Right forelimb (tissue), 1 donor: ENCODE measurements at regions not wholly inside any gene's neighbourhood (a gene's known extent, or its start where the extent isn't known, plus 50 kb on each side); places are given as distances from the start of the nearest gene placed in this dataset.

Experiments
- DNase-seq: peaks from one replicate; pipeline ENCODE4 v3.0.0-alpha.2; 2018

GRCh38 chr18:27825689-27826088, 351.2 kb downstream of the CDH2 start:
- no peak for DNase-seq

GRCh38 chr18:27824841-27825681, 351.9 kb downstream of the CDH2 start:
- DNase-seq: no peak

- DNase-seq: no peak
Observed at GRCh38 chr18:27824275-27824674, 352.7 kb downstream of the CDH2 start.

- DNase-seq: no peak
Observed at GRCh38 chr18:27823053-27823452, 353.9 kb downstream of the CDH2 start.

- DNase-seq: no peak
Observed at GRCh38 chr18:27808683-27809082, 368.2 kb downstream of the CDH2 start.

DNA sequence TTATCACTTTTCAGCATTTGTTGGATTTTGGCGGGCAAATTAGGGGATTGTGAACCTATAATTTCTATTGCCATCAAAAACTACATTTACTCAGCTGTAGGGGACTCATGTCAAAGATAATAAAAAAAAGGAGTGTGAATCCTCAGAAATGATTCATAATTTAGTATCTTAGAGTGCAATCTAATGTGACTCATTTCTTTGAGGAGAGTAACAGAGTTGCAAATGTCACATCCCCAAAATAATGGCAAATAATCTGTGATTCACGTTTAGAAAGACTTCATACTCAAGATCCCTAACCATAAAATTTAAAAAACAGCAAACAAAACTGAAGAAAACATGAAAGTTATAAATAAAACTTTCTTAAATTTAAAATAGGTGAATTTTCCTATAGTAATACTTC, 373.0 kb downstream of the CDH2 start:
- no peak for DNase-seq

DNA sequence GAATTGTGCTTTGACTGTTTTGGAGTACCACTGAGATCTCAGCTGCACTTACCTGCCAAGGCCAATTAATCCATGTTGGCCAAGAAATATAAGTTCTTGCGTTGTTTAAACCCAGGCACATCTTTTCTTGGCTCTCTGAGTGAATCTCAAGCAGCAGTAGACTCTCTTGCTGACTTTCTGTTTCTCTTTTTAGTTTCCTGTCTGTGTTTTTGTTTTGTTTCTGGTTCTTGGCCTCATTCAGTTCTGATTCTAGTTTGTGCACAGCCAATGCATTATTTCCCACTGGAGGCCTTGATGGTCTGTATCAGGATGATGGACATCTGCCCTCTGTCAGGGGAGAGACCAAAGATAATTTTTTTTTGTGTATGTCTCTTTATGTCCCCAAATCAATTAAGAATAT, 379.4 kb downstream of the CDH2 start:
- no peak for DNase-seq

DNA sequence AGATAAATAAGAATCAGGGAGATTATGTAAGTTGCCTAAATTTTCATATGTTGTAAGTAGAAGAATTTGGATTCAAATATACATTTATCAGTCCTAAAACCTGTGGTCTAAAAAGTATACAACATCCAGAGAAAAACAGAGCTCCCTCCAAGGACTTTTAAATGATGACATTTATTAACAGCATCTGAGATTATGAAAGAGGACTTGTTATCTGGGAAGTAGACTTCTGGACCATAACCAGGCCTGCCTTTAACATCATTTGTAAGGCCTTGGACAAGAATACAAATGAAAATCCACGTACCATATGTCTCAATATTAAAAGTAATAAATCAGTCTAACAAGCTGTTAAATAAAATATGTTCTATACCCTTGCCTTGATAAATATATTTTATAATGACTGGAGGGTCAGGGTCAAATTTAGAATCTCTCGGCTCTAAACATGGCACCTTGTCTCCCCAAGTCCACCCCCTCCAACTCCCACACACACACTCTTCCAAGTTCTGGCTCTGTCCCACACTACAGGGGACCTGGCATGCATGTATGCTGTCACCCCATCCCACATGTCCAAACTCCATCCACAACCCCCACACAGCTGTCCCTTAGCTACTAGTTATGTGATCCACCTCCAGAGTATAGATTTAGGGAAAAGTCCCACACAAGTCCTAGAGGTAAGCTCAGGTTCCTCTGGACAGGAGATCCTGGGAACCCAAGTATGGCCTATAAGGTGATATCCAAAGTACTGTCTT, 382.6 kb downstream of the CDH2 start:
- DNase-seq: no peak

GRCh38 chr18:27793013-27793785, 383.7 kb downstream of the CDH2 start:
- no peak for DNase-seq

DNA sequence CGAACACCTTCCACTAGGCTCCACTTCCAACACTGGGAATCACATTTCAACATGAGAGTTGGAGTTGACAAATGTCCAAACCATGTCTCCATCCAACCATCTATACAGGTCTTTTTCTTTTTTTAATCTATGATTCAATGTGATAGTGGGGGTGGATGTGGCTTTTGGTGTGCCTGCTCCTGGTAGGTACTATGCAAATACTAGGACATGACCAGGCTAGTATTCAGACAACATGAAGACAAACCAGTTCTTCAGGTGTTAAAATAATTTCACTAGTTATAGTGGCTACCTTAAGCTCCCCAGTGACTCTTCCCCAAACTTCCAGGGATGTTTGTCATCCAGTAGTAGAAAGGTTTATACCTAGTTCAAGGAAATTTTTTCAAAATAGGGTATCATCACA, 387.5 kb downstream of the CDH2 start:
- DNase-seq: no peak

- no peak for DNase-seq
Observed at GRCh38 chr18:27787547-27787946, 389.4 kb downstream of the CDH2 start.

GRCh38 chr18:27785815-27786471, 391.0 kb downstream of the CDH2 start:
- no peak for DNase-seq

DNA sequence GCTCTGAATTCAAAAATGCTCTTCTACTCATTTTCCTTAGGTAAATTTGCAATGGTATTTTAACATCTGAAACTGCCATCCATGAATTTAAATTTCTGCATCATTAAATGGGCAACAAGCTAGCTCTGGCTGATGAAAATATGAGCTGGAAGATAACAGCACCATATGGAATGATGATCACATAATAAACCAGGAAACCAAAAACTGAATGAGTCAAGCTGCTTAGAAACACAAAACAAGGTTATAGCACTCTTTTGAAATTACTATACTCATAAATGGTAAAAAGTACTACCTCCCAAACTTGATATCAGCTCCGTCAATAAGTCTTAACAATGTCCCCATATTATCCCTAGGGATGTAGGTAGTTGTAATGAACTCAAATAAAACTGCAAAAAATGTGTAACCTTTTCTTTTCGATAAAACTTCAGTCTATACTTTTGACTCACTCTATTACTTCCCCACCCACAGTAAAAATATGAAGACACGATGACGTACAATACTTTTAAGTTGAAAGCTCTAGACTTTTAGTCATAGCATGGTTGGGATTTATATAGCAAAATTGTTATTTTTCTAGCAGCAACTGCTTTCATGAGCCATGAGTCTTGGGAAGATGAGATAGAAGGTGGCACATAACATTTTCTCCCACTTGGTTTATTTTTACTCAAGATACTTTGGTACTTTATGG, 396.7 kb downstream of the CDH2 start:
- DNase-seq: no peak

GRCh38 chr18:27778925-27779324, 398.0 kb downstream of the CDH2 start:
- DNase-seq: no peak

DNA sequence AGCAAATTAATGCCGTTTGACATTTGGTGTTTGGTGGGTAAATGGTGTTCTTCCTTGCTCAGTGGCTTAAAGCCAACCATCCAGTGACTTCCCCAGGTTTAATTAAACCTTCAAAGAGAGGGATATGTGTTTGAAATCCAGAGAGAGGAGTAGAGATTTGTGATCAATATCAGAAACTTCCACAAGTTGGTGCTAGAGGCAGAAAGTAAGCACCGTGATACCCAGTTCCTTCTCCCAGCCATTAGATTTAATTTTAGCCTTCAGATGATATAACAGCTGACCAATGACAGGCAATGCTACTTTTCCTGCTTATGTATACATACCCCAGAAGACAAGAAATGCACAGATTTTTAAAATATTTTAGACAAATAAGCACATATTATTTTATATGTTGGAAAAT, 398.5 kb downstream of the CDH2 start:
- no peak for DNase-seq

DNA sequence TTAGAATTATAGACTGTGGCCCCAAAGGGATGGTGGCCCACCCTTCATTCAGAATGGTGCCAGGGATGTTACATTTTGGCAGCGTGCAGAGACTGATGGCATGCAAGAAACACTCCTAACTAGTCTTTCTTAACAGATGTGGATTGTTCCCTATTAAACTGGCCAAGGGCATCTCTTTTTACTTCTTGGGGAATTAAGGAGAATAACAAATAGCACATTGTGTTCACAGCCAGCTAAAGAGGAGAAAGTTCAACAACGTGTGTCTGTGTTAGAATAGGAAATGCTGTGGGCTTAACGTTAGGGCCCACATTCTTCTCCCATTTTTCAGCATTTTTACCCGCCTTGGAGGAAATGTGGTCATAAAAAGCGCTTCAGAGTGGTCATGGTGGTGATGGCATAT, 404.8 kb downstream of the CDH2 start:
- DNase-seq: no peak

- DNase-seq: no peak
Observed at GRCh38 chr18:27771571-27771970, 405.4 kb downstream of the CDH2 start.

DNA sequence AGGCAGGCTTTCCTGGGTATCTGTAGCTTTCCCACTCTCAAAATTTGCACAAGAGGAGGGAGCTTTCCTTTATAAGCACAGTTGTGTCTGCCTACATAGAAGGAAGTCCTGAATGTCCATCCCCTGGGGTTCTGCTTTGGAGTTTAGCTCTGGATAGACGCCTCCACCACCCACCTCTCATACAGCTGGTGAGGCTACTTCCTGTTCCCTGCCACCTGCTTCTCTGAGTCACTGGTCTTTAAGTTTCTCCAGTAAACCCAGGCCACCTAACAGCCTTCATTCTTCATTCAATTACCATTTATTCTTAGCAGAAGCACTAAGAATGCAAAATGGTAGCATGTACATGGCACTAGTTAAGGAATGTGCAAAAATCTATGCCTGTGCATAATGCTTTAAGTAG, 407.8 kb downstream of the CDH2 start:
- DNase-seq: no peak

- no peak for DNase-seq
Observed at GRCh38 chr18:27763936-27764335, 413.0 kb downstream of the CDH2 start.

DNA sequence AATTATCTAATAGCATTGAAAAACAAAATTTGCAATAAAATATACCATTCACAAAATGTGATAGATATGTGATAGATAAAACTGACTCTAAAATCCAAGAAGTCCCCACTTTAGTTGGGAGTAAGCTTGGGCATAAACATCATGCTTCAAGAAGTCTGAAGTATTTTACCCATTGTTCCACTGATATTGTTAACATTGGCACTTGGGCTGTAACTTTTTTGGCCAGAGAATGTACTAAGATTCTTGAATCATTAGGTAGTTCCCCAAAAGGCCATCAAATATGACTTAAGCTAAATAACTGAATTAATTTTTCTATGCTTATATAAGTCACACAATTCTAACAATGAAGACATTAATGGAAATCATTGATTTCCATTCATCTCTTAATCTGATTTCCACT, 413.6 kb downstream of the CDH2 start:
- no peak for DNase-seq

DNA sequence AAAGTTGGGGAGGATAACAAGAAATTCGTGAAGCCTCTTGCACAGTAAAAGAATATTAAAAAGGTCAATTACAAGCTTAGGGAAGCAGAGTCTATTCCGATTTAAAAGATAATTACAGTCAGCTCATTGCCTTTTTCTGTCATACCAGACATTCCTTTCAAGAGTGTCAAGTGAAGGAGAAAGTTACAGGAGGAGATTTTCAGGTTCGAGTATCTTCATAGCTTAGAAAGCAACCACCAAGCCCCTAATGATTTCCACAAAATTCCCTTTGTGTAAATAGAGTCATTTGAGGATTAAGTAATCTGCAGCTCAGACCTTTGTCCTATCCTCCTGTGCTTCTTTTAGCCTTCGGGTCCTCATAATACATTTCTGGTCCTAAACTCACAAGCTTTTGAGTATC, 414.9 kb downstream of the CDH2 start:
- DNase-seq: no peak

DNA sequence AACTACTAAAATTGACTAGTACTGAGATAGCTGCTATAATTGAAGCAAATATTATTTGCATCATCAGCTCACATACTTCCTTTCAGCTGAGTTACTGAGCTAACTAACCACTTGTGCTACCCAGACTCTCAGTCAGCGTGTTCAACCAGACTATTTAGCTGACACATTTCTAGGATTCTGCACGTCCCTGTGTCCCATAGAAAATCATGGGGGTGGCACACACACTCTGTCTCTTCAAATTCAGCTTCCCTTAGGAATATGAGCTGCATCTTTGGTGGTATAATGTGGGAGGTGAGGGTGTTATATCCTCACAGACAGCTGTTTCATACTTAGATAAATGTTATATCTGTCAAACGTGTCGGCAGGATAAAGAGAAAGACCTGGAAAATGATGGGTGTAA, 424.0 kb downstream of the CDH2 start:
- DNase-seq: no peak

DNA sequence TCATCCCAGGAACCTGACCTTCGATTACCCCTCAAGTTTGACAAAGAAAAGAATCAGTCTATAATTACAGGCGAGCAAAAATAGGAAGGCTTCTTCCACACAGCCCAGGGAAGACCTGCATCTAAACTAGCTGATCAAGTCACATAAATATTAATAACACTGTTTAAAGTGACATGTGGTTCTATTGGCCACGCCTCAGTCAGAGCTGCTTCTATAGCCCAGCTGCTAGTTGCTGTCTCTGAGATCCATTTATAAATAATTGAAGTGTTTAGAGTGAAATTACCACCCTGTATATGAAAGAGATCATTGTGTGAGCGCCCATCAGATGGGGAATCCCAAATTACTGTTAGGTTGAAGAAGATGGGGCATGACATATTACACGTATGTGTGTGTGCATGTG, 426.0 kb downstream of the CDH2 start:
- DNase-seq: no peak
